ENCODE measurements at regions not wholly inside any gene's neighbourhood (a gene's known extent, or its start where the extent isn't known, plus 50 kb on each side); places are given as distances from the start of the nearest gene placed in this dataset.

DNA sequence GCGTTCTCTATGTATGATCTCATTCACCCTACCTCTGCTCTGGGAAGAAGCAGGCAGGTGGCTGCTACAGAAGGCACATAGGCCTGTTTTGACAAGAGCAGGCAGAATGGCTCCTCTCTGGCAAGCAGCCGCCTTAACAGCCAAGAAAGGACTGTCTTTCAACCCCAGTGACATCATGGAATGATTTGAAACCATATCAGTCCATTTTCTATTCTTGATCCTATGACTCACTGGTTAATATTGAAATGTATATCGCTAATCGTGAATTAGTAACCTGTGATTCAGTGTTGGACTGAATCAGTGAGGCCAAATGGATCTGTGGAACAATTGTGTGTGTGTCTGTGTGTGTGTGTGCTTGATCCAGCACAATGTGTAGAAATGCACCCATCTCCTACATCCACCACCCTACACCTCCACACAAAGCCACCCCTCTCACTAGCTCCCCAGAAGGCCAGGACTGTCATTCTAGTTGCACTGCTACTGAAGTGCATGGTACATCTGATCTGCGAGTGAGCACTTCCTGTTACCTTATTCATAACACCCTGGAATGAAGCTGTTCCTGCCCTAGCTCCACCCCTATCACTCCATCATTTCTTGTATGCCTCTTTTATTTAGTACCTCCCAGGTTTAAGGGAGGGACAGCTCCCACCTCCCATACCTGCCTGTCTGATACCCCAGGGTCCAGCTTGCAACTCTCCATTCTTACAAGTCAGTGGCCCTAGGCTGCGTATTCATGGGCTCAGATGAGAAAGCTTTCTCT lies 460.0 kb downstream of the FOXO1 start:
- TF ChIP-seq EZH2phosphoT487 (IDR thresholded peaks at IDR 0.05; ENCODE audit: unreplicated experiment) (no peak), JUNB (IDR thresholded peaks at IDR 0.05; ENCODE audit: unreplicated experiment) (no peak), CTCF (conservative IDR thresholded peaks at IDR 0.05; ENCODE audit: low read depth in 2 of 2) (no peak), POLR2AphosphoS5 (IDR thresholded peaks at IDR 0.05; ENCODE audit: low read depth) (no peak)

Measured in GM23338 (cell line).